Astrocyte of the spinal cord (primary cell): ENCODE measurements at regions not wholly inside any gene's neighbourhood (a gene's known extent, or its start where the extent isn't known, plus 50 kb on each side); places are given as distances from the start of the nearest gene placed in this dataset.

Experiments
- DNase-seq: peaks from one replicate; pipeline ENCODE4 v3.0.0; 2011; ENCODE audit warnings: low read depth, low spot score
- H3K4me3 ChIP-seq: 2 replicates; pipeline ENCODE4 v1.5.1; 2011; ENCODE audit warnings: low read depth, mild to moderate bottlenecking, low read length, moderate library complexity
- CTCF ChIP-seq: IDR thresholded peaks from 2 replicates; pipeline ENCODE4 v1.5.1; 2012; ENCODE audit warnings: low read depth, mild to moderate bottlenecking, low read length, inconsistent platforms
- in situ Hi-C: cut with HindIII; loops from 2 replicates; pipeline ENCODE4 v1.10.0; 2017; ENCODE audit warnings: low sequenced_read_pairs

GRCh38 chr6:163716690-163717089 lies 302.2 kb downstream of the QKI start:
- no peak for TF ChIP-seq CTCF
- in situ Hi-C loops: no loop called here
- DNase-seq: no peak
- no peak overlapping the region for H3K4me3 ChIP-seq

- in situ Hi-C loops: no loop called here
- no peak for TF ChIP-seq CTCF
- DNase-seq: no peak
- no peak overlapping the region for H3K4me3 ChIP-seq
These were observed 301.3 kb downstream of the QKI start for GRCh38 chr6:163715846-163716245.

- no peak for DNase-seq
- no peak for TF ChIP-seq CTCF
- in situ Hi-C loops: no loop called here
- no peak overlapping the region for H3K4me3 ChIP-seq
These were observed 299.7 kb downstream of the QKI start for GRCh38 chr6:163714179-163714578.

GRCh38 chr6:163712981-163713380 lies 298.5 kb downstream of the QKI start:
- in situ Hi-C loops: no loop called here
- no peak for DNase-seq
- TF ChIP-seq CTCF: no peak
- no peak overlapping the region for H3K4me3 ChIP-seq

GRCh38 chr6:163712566-163712961 lies 298.0 kb downstream of the QKI start:
- in situ Hi-C loops: no loop called here
- H3K4me3 ChIP-seq: no peak overlapping the region
- no peak for DNase-seq
- peak; percentile 7 for TF ChIP-seq CTCF

- in situ Hi-C loops: no loop called here
- DNase-seq: no peak
- TF ChIP-seq CTCF: no peak
- no peak overlapping the region for H3K4me3 ChIP-seq
These were observed 297.4 kb downstream of the QKI start for GRCh38 chr6:163711615-163712565.
